Endothelial cell of umbilical vein (primary cell): ENCODE measurements at regions not wholly inside any gene's neighbourhood (a gene's known extent, or its start where the extent isn't known, plus 50 kb on each side); places are given as distances from the start of the nearest gene placed in this dataset.

Source experiments
- BruUV-seq: library from RNA; stranded (reverse); fragments of 400-500 nt; replicated peaks from 2 replicates; lab custom pipeline; 2021; lab: Mats Ljungman, UMichigan
- CTCF ChIA-PET: fragments of 300-600, 350-600 bp; sonication (Branson Sonifier 250); formaldehyde crosslinking; loops from one replicate; lab custom pipeline; 2021; ENCODE audit warnings: antibody characterized with exemption, inconsistent platforms; lab: Charles Lee
- POLR2A ChIA-PET: fragments of 300-600, 350-600 bp; sonication (Branson Sonifier 250); formaldehyde crosslinking; loops from one replicate; lab custom pipeline; 2021; ENCODE audit warnings: antibody characterized with exemption, inconsistent platforms; lab: Charles Lee
- DNase-seq: peaks from one replicate; pipeline ENCODE4 v3.0.0-alpha.2; 2011; ENCODE audit warnings: low read depth, low spot score
- FAIRE-seq: peaks from 2 replicates; lab custom pipeline; 2011; peaks lifted over from hg19 to GRCh38; lab: Jason Lieb, UNC
- H2AFZ ChIP-seq: 2 replicates; pipeline ENCODE4 v1.6.0; 2012; ENCODE audit warnings: low read depth, low read length, control low read depth, inconsistent platforms
- H3K27ac ChIP-seq: 2 replicates; pipeline ENCODE4 v1.5.1; 2011; ENCODE audit warnings: low read depth, mild to moderate bottlenecking, control low read depth, low read length, moderate library complexity; ENCODE audit not compliant: insufficient read depth
- H3K27me3 ChIP-seq, 2 experiments: 2 replicates each; pipeline versions ENCODE4 v1.6.0 to v1.6.1; 2011; ENCODE audit warnings: low read length in 2 of 2, mixed read lengths in 1 of 2; ENCODE audit not compliant: control insufficient read depth in 2 of 2, insufficient read depth in 2 of 2
- H3K36me3 ChIP-seq, 2 experiments: 2 replicates in 1 of 2; 3 replicates in 1 of 2; pipeline ENCODE4 v1.5.1; 2011; ENCODE audit warnings: low read length in 2 of 2, mild to moderate bottlenecking in 1 of 2, moderate library complexity in 1 of 2; ENCODE audit not compliant: control insufficient read depth in 2 of 2, insufficient read depth in 2 of 2; ENCODE audit errors: extremely low read depth in 1 of 2
- H3K4me1 ChIP-seq: 3 replicates; pipeline ENCODE4 v1.5.1; 2011; ENCODE audit warnings: mild to moderate bottlenecking, low read length; ENCODE audit not compliant: control insufficient read depth, insufficient read depth; ENCODE audit errors: extremely low read depth
- H3K4me2 ChIP-seq: 2 replicates; pipeline ENCODE4 v1.6.1; 2011; ENCODE audit warnings: low read length, control low read depth, mixed read lengths; ENCODE audit not compliant: insufficient read depth
- H3K4me3 ChIP-seq, 3 experiments: fragments of 200-600 bp in 1 of 3; sonication (generic), shearing (Covaris generic) in 1 of 3; replicated peaks in 1 of 3; 2 replicates each; pipeline ENCODE4 v1.5.1; 2011 to 2016; ENCODE audit warnings: control low read depth in 3 of 3, low read length in 3 of 3, mild to moderate bottlenecking in 2 of 3, inconsistent platforms in 1 of 3, low read depth in 1 of 3, moderate library complexity in 1 of 3; ENCODE audit not compliant: insufficient read depth in 1 of 3
- H3K79me2 ChIP-seq: 2 replicates; pipeline ENCODE4 v1.6.0; 2012; ENCODE audit warnings: low read length, inconsistent platforms; ENCODE audit not compliant: control insufficient read depth, insufficient read depth
- H3K9ac ChIP-seq: replicated peaks from 2 replicates; pipeline ENCODE3; 2011; ENCODE audit warnings: low read length, control low read depth; ENCODE audit not compliant: insufficient read depth; ENCODE audit errors: extremely low read depth
- H3K9me1 ChIP-seq: replicated peaks from 3 replicates; pipeline ENCODE4 v1.6.0; 2011; ENCODE audit warnings: mild to moderate bottlenecking, low read length; ENCODE audit not compliant: control insufficient read depth, insufficient read depth; ENCODE audit errors: extremely low read depth
- H3K9me3 ChIP-seq: replicated peaks from 2 replicates; pipeline ENCODE4 v1.5.1; 2012; ENCODE audit warnings: low read length, inconsistent platforms; ENCODE audit not compliant: control insufficient read depth, insufficient read depth
- H4K20me1 ChIP-seq: replicated peaks from 2 replicates; pipeline ENCODE3; 2011; ENCODE audit warnings: mild to moderate bottlenecking, low read length; ENCODE audit not compliant: control insufficient read depth, insufficient read depth; ENCODE audit errors: extremely low read depth
- EZH2 ChIP-seq: IDR thresholded peaks from 2 replicates; pipeline ENCODE4 v1.6.1; 2012; ENCODE audit warnings: borderline replicate concordance, low read depth, mild to moderate bottlenecking, moderate library complexity, low read length, inconsistent platforms; ENCODE audit not compliant: severe bottlenecking
- FOS ChIP-seq: IDR thresholded peaks from 2 replicates; pipeline ENCODE4 v1.6.1; 2011; ENCODE audit warnings: mild to moderate bottlenecking, low read length, moderate library complexity, borderline replicate concordance; ENCODE audit not compliant: insufficient read depth
- GATA2 ChIP-seq: IDR thresholded peaks from 2 replicates; pipeline ENCODE4 v1.7.0; 2011; ENCODE audit warnings: low read depth, mild to moderate bottlenecking, moderate library complexity, mixed read lengths, low read length; ENCODE audit not compliant: insufficient read length, insufficient read depth
- JUN ChIP-seq: IDR thresholded peaks from 2 replicates; pipeline ENCODE4 v1.6.1; 2011; ENCODE audit warnings: borderline replicate concordance, low read depth; ENCODE audit not compliant: insufficient read length, insufficient read depth
- MYC ChIP-seq: IDR thresholded peaks from one replicate; pipeline ENCODE4 v1.6.1; 2011; ENCODE audit warnings: mild to moderate bottlenecking, low read depth, low read length
- dilution Hi-C: fragments of 300-500 bp; cut with MboI; formaldehyde crosslinking; loops from one replicate; pipeline ENCODE4 v1.15.0; 2019; ENCODE audit warnings: low sequenced_read_pairs; ENCODE audit not compliant: extremely low pct_ligation_motif_present
- intact Hi-C: fragments of 100-400 bp; cut with micrococcal nuclease; formaldehyde crosslinking; loops from one replicate; pipeline ENCODE4 v1.10.0; 2022
- TF ChIP-seq, protein P1 (sequence below): IDR thresholded peaks from 2 replicates; pipeline ENCODE4 v1.6.1; 2011; ENCODE audit not compliant: insufficient read depth, insufficient read length

DNA sequence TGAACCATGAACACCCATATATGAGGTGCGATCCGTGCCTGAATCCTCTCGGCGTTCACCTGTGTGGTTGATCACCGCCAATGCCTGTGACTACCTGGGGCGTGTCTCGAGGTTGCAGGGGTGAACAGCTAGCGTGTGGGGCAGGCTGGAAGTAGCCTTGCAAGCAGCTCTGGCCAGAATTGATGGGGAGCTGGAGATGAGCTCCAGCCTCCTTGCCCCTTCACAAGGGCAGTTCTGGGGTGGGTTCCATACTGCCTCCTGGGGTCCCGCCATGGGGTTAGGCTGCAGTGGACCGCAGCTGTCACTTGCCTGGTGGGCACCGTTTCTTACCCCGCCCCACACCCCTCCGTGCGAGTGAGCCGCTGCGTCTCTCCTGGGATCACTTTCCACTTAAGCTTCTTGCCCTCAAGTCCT, 154.5 kb upstream of the SOX1 start:
- Histone ChIP-seq H3K27me3 (no peaks in the 10 kb centered on the region), H2AFZ (no peak overlapping the region), H3K27ac (no peak overlapping the region), H4K20me1 (no peaks in the 10 kb centered on the region), H3K9me1 (no peaks in the 10 kb centered on the region), H3K9me3 (peaks cover 12% of the 10 kb centered on the region), H3K4me1 (no peaks in the 10 kb centered on the region), H3K4me3 (no peak overlapping the region), H3K4me2 (no peak overlapping the region), H3K9ac (no peak overlapping the region), H3K79me2 (no peaks in the 10 kb centered on the region), H3K36me3 (no peaks in the 10 kb centered on the region)
- CTCF ChIA-PET = no interaction called here
- dilution Hi-C loops = no loop called here
- FAIRE-seq (no peak), DNase-seq (no peak)
- TF ChIP-seq, protein P1, sequence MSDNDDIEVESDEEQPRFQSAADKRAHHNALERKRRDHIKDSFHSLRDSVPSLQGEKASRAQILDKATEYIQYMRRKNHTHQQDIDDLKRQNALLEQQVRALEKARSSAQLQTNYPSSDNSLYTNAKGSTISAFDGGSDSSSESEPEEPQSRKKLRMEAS = no peak
- intact Hi-C loops = no loop called here
- POLR2A ChIA-PET = no interaction called here
- BruUV-seq = no TSS peak

DNA sequence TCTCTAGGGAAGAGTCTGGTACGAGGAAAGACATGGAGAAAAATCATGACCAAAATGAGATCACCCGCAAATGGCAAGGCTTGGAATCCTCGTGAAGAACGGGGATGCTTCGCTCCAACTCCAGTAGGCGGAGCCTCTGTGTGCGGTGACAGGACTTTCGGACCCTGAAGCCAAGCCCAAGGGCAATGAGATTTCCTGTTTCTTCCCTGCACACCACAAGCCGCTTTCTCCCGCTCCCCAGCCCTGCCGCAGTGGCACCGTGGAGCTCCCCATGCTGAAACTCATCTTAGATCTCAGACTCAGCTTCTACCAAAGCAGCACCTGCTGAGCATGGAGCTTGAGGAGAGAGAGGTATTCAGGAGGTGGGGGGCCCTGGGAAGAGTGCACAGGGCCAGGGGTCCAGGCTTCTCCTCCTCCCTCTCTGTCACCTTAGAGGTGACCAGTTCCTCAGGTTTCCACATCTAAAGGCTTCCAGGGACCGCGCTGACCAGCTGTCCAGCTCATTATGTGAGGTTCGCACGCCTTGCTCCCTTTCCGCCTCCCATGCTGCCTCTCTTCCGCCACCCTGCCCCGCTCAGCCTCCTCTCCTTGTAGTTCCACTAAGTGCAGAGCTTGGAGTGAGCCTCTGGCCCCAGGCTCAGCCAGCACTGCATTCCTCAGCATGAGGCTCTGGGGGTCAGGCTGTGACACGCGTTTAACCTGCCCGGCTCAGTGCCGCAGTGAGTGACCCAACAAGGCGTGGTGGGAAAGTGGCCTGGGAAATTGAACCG, 153.8 kb upstream of the SOX1 start:
- no peak for FAIRE-seq

More for the DNA sequence above, 153.8 kb upstream of the SOX1 start:
- no peak overlapping the region for H3K9ac ChIP-seq
- H3K79me2 ChIP-seq = no peaks in the 10 kb centered on the region
- no peak overlapping the region for H3K4me3 ChIP-seq
- no peak for TF ChIP-seq JUN
- no peak for TF ChIP-seq FOS
- TF ChIP-seq GATA2 = no peak
- TF ChIP-seq EZH2 = no peak
- TF ChIP-seq, protein P1 = no peak
- no peak for TF ChIP-seq MYC
- CTCF ChIA-PET = no interaction called here
- H4K20me1 ChIP-seq = no peaks in the 10 kb centered on the region
- H2AFZ ChIP-seq = no peak overlapping the region
- no peaks in the 10 kb centered on the region for H3K36me3 ChIP-seq
- no peak overlapping the region for H3K27ac ChIP-seq
- peaks cover 12% of the 10 kb centered on the region for H3K9me3 ChIP-seq
- BruUV-seq = no TSS peak
- no peaks in the 10 kb centered on the region for H3K4me1 ChIP-seq
- no peak for DNase-seq
- POLR2A ChIA-PET = no interaction called here
- intact Hi-C loops = no loop called here
- no peaks in the 10 kb centered on the region for H3K27me3 ChIP-seq
- no peaks in the 10 kb centered on the region for H3K9me1 ChIP-seq
- no peak overlapping the region for H3K4me2 ChIP-seq
- dilution Hi-C loops = no loop called here
